Small intestine (tissue), 7 donors: ENCODE measurements at regions not wholly inside any gene's neighbourhood (a gene's known extent, or its start where the extent isn't known, plus 50 kb on each side); places are given as distances from the start of the nearest gene placed in this dataset.

Source experiments
- DNase-seq, 2 donors: peaks; one replicate each; pipeline versions ENCODE4 v3.0.0 to v3.0.0-alpha.2; 2013
- FAIRE-seq: peaks from 2 replicates; lab custom pipeline; 2012; peaks lifted over from hg19 to GRCh38; lab: Jason Lieb, UNC
- H3K27ac ChIP-seq, 3 donors: one replicate each; pipeline ENCODE4 v1.5.1; 2013; ENCODE audit warnings: low read length in 2 of 3, mild to moderate bottlenecking in 2 of 3, control low read depth in 1 of 3, inconsistent platforms in 1 of 3, low read depth in 1 of 3, moderate library complexity in 1 of 3
- H3K27me3 ChIP-seq, 3 donors: one replicate each; pipeline ENCODE4 v1.6.1; 2013; ENCODE audit warnings: low read length in 3 of 3, inconsistent platforms in 1 of 3; ENCODE audit not compliant: control insufficient read depth in 3 of 3, insufficient read depth in 3 of 3
- H3K36me3 ChIP-seq, 3 donors: one replicate each; pipeline ENCODE4 v1.6.1; 2013; ENCODE audit warnings: low read length in 3 of 3, inconsistent platforms in 1 of 3, low read depth in 1 of 3, mild to moderate bottlenecking in 1 of 3, moderate library complexity in 1 of 3; ENCODE audit not compliant: control insufficient read depth in 3 of 3, insufficient read depth in 2 of 3
- H3K4me1 ChIP-seq, 3 donors: one replicate each; pipeline ENCODE4 v1.6.1; 2013; ENCODE audit warnings: low read length in 2 of 3, inconsistent platforms in 1 of 3, low read depth in 1 of 3, mild to moderate bottlenecking in 1 of 3, moderate library complexity in 1 of 3; ENCODE audit not compliant: control insufficient read depth in 3 of 3, insufficient read depth in 2 of 3
- H3K4me3 ChIP-seq, 3 donors: one replicate each; pipeline ENCODE4 v1.5.1; 2013; ENCODE audit warnings: low read length in 3 of 3, control low read depth in 1 of 3, inconsistent platforms in 1 of 3, low read depth in 1 of 3, mild to moderate bottlenecking in 1 of 3, moderate library complexity in 1 of 3
- H3K9me3 ChIP-seq, 2 donors: one replicate each; pipeline ENCODE4 v1.6.1; 2013; ENCODE audit warnings: low read depth in 1 of 2, low read length in 1 of 2; ENCODE audit not compliant: control insufficient read depth in 2 of 2, insufficient read depth in 1 of 2
- WGBS, 3 donors: extraction: QIAGEN DNeasy Blood & Tissue Kit; methylation state at CpG; one replicate each; pipeline ENCODE4 v1.1.7; 2013; 5-methylcytosine and 5-hydroxymethylcytosine counted together
- donor health status: healthy with polysubstance abuse.
- donor health status: control.
- donor health status: control.
- donor health status: Bipolar disorder and iron deficiency.
- donor health status: healthy.

DNA sequence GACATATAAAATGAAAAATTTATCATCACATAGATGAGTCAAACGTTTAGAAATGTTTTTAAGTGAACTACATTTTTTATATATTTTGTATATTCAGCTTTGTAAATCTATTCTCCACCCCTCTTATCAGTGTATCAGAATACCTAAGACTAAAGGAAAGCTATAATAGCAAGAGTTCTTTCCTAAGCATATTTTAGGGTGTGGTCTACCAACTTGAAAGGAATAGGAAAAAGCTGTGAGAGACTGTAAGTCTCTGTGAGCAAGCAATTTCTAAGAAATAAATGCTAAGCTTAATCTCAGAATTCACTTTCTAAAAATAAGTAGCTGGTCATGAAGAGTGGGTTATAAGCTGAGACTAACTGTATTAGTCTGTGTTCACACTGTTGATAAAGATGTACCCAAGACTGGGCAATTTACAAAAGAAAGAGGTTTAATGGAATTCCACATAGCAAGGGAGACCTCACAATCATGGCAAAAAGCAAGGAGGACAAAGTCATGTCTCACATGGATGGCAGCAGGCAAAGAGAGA lies 175.4 kb upstream of the PREP start:
- no peak for FAIRE-seq
- DNase-seq = no peak
- Histone ChIP-seq H3K4me3 (no peak overlapping the region), H3K27me3 (no peaks in the 10 kb centered on the region), H3K36me3 (no peaks in the 10 kb centered on the region), H3K27ac (no peak overlapping the region), H3K9me3 (no peaks in the 10 kb centered on the region), H3K4me1 (no peaks in the 10 kb centered on the region)
- whole genome bisulfite sequencing, 3 donors = 36 to 51% (median 46%) methylated on average over 1 of the region's 1 CpG

DNA sequence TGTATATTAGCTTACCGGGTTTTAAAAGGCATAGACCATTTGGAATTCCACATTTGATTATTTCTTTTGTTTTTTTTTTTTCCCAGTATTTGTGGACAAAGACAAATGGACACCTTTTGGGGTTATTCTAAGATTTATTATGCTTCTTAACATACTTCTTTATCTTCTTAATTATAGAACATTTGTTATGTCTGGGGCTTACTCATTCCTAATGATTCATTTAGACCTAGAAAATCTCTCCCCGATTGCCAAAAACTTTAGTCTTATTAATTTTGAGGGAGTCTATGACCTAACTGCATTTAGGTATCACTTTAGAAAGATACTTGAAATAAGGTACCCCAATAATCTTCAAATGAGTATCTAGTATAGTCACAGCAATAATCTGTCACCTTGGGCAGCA lies 170.7 kb upstream of the PREP start:
- Histone ChIP-seq H3K27me3 (no peaks in the 10 kb centered on the region), H3K36me3 (no peaks in the 10 kb centered on the region), H3K9me3 (no peaks in the 10 kb centered on the region), H3K4me3 (no peak overlapping the region), H3K27ac (no peak overlapping the region), H3K4me1 (peaks cover 0 to 26% (median 2%) of the 10 kb centered on the region in 3 donors)
- FAIRE-seq = no peak
- 76 to 88% (median 85%) methylated on average over 2 of the region's 2 CpGs for WGBS, 3 donors
- no peak for DNase-seq

DNA sequence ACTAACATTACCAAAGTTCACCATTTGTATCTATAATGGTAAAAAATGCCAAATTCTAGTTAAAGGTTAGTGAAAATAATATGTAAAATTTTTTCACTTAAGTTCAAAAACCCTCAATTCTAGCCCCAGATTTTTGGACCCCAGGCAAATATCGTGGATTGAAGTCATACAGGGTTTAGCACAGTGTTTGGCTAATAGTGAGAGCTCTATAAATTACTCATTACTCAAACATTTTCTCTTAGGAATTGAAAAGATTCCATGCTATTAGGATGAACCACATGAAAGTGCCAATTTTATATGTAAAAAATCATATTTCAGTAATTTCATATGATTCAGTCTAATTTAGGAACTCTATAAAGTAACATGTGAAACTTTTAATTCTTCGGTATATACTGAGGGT lies 170.3 kb upstream of the PREP start:
- no peak for FAIRE-seq
- 79 to 91% (median 89%) methylated on average over 2 of the region's 2 CpGs for WGBS, 3 donors
- H3K4me1 ChIP-seq = peaks cover 0 to 26% (median 2%) of the 10 kb centered on the region in 3 donors
- no peaks in the 10 kb centered on the region for H3K36me3 ChIP-seq
- H3K9me3 ChIP-seq = no peaks in the 10 kb centered on the region
- no peak overlapping the region for H3K27ac ChIP-seq
- H3K4me3 ChIP-seq = no peak overlapping the region
- no peaks in the 10 kb centered on the region for H3K27me3 ChIP-seq
- DNase-seq = no peak

DNA sequence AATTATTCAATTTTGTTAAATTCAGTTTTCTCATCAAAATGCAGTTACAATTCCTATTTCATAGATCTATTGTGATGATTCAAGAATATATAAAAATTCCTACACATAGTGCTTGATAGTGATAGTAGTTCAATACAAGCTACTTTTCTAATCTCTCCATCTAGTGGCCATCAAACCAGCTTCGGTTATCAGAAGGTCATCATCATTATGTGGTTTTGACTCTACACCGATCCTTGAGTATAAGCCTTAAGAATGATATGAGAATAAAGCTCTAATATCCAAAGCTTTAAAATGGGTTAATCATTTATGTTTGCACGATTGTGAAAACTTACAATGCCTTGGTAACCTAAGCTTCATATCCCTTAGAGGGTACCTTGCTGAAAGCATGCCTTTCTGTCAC lies 167.5 kb upstream of the PREP start:
- Histone ChIP-seq H3K4me1 (peaks cover 0 to 46% (median 3%) of the 10 kb centered on the region in 3 donors), H3K9me3 (no peaks in the 10 kb centered on the region), H3K27me3 (no peaks in the 10 kb centered on the region), H3K36me3 (no peaks in the 10 kb centered on the region), H3K27ac (peak overlapping the region in 1 of 3 donors; percentile 65), H3K4me3 (no peak overlapping the region)
- DNase-seq (peak in 1 of 2 donors; percentile 53), FAIRE-seq (no peak)
- 21 to 59% (median 35%) methylated on average over 3 of the region's 3 CpGs for WGBS, 3 donors

DNA sequence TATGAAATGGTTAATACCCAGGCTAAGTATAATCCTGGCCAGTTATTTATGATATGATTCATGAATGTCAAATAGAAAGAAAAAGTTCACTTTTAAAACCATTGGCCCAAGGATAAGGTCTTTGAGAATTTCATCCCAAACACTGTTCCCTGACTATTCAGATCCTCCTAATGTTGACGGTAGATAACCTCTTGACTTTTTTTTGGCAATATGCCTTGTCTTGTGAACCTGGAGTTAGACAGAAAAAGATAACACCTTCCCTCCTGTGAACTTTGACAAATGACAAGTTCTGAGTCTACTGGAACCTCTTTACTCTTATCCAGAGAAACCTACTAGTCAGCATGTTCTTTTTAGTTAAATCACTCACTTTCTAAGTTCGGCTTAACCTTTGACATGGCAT lies 166.8 kb upstream of the PREP start:
- Histone ChIP-seq H3K4me1 (peaks cover 0 to 46% (median 3%) of the 10 kb centered on the region in 3 donors), H3K27ac (peak overlapping the region in 1 of 3 donors; percentile 65), H3K9me3 (no peaks in the 10 kb centered on the region), H3K27me3 (no peaks in the 10 kb centered on the region), H3K36me3 (no peaks in the 10 kb centered on the region), H3K4me3 (no peak overlapping the region)
- 6 to 65% (median 29%) methylated on average over 2 of the region's 2 CpGs for WGBS, 3 donors
- peak; percentile 56 to 76 for DNase-seq
- FAIRE-seq = no peak

DNA sequence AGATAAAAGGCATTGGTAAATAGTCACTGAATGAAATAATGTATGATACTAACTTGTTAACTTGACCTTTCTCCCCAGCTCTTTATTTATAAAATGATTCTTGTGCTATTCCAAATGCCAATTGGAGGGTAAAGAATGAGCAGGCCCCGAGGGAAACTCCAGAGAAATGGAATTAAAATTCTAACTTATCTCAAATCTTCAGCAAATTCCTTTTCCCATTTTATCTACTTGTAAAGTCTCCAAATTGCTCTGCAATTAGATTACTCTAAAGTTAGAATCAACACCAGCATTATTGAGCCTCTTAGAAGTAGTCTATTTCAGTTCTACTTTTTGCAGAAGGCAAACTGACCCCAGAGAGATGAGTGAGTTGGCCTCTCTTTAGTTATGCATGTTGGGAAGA lies 165.9 kb upstream of the PREP start:
- Histone ChIP-seq H3K4me3 (no peak overlapping the region), H3K36me3 (no peaks in the 10 kb centered on the region), H3K27ac (peak overlapping the region in 1 of 3 donors; percentile 65), H3K4me1 (peaks cover 0 to 46% (median 3%) of the 10 kb centered on the region in 3 donors), H3K9me3 (no peaks in the 10 kb centered on the region), H3K27me3 (no peaks in the 10 kb centered on the region)
- FAIRE-seq (no peak), DNase-seq (no peak)
- 3 to 41% (median 39%) methylated on average over 1 of the region's 1 CpG for WGBS, 3 donors

DNA sequence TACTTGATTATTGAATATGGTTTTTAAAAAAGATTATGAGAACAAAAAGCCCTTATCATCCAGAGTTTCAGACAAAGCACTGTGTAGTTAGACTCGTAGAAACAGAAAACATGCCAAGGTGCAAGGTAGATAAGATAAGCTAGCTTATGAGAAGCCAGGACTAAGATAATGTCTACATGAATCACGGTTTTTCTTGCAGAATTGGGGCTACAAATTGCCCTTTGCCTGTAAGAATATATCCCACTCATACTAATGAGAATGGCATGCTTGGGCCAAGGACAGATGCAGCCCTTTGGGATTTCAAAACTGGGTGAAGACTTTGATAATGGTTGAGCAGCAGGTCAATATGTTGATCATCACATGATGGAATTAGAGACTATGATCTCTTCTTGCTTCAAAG lies 165.3 kb upstream of the PREP start:
- FAIRE-seq = no peak
- peak; percentile 49 to 65 for DNase-seq
- Histone ChIP-seq H3K4me3 (no peak overlapping the region), H3K27ac (peak overlapping the region in 1 of 3 donors; percentile 65), H3K36me3 (no peaks in the 10 kb centered on the region), H3K4me1 (peaks cover 0 to 46% (median 3%) of the 10 kb centered on the region in 3 donors), H3K27me3 (no peaks in the 10 kb centered on the region), H3K9me3 (no peaks in the 10 kb centered on the region)
- whole genome bisulfite sequencing, 3 donors = 12 to 54% (median 38%) methylated on average over 2 of the region's 2 CpGs

DNA sequence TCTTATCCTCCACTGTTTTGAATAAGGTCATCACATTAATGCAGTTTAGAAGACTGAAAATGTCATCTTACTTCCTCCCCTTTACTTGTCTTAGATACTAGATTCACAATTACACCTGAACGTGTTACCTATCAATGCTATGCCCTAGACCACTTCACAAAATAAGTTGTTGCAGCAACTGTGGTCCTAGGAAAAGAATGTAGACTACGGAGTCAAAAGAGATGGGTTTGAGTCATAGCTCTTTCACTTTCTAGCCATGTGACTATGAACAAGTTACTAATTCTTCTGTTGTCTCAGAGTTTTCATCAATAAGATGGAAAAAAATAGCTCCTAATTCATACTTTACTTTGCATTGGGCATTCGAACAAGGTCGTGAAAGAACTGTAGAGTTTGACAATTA lies 164.3 kb upstream of the PREP start:
- H3K9me3 ChIP-seq = peaks cover 0 to 7% of the 10 kb centered on the region in 2 donors
- no peaks in the 10 kb centered on the region for H3K27me3 ChIP-seq
- peak overlapping the region in 1 of 3 donors; percentile 65 for H3K27ac ChIP-seq
- DNase-seq = peak in 1 of 2 donors; percentile 23
- H3K36me3 ChIP-seq = no peaks in the 10 kb centered on the region
- FAIRE-seq = no peak
- peaks cover 0 to 46% (median 3%) of the 10 kb centered on the region in 3 donors for H3K4me1 ChIP-seq
- 78 to 86% (median 81%) methylated on average over 4 of the region's 4 CpGs for WGBS, 3 donors
- H3K4me3 ChIP-seq = no peak overlapping the region

DNA sequence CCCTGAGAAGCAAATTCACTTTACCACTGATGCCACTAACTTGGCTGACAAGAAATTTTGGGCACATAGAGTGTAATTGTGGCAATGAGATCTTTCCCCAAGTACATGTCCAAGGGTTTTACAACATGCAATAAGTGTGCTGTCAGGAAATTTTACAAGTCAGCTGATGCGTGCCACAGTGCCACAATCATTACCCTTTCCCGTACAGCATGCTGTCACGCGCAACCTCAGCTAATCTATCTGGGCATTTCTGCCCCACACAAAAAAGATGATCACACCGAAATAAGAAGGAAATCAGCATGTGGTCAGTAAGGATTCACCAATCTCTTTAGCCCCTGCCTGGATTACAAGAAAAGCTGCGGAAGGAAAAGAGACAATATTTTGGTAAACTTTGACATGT lies 163.6 kb upstream of the PREP start:
- no peaks in the 10 kb centered on the region for H3K36me3 ChIP-seq
- H3K27ac ChIP-seq = peak overlapping the region in 1 of 3 donors; percentile 65
- H3K9me3 ChIP-seq = peaks cover 0 to 7% of the 10 kb centered on the region in 2 donors
- 41 to 71% (median 58%) methylated on average over 6 of the region's 6 CpGs for WGBS, 3 donors
- H3K4me3 ChIP-seq = no peak overlapping the region
- H3K4me1 ChIP-seq = peaks cover 0 to 46% (median 3%) of the 10 kb centered on the region in 3 donors
- no peaks in the 10 kb centered on the region for H3K27me3 ChIP-seq
- no peak for FAIRE-seq
- peak in 1 of 2 donors; percentile 73 for DNase-seq
